ENCODE measurements at regions not wholly inside any gene's neighbourhood (a gene's known extent, or its start where the extent isn't known, plus 50 kb on each side); places are given as distances from the start of the nearest gene placed in this dataset.

GRCh38 chr13:39108783-39109182, 70.5 kb downstream of the NHLRC3 start:
- no peaks in the 10 kb centered on the region for H3K4me1 ChIP-seq
- H3K4me3 ChIP-seq: no peak overlapping the region
- no peak for ATAC-seq
- no peak for TF ChIP-seq CTCF (IDR thresholded peaks at IDR 0.05)
- H3K9me3 ChIP-seq: no peaks in the 10 kb centered on the region
- no peaks in the 10 kb centered on the region for H3K36me3 ChIP-seq
- peaks cover 8% of the 10 kb centered on the region for H3K27me3 ChIP-seq
- intact Hi-C loops (cut with DNase I): no loop called here
- no peak overlapping the region for H3K27ac ChIP-seq
- DNase-seq: no peak

GRCh38 chr13:39110518-39111097, 72.4 kb downstream of the NHLRC3 start:
- no peak for TF ChIP-seq CTCF (IDR thresholded peaks at IDR 0.05)
- H3K4me1 ChIP-seq: no peaks in the 10 kb centered on the region
- H3K27me3 ChIP-seq: peaks cover 8% of the 10 kb centered on the region
- intact Hi-C loops (cut with DNase I): no loop called here
- H3K27ac ChIP-seq: no peak overlapping the region
- DNase-seq (no peak), ATAC-seq (no peak)
- no peaks in the 10 kb centered on the region for H3K9me3 ChIP-seq
- H3K4me3 ChIP-seq: no peak overlapping the region
- H3K36me3 ChIP-seq: no peaks in the 10 kb centered on the region

DNA sequence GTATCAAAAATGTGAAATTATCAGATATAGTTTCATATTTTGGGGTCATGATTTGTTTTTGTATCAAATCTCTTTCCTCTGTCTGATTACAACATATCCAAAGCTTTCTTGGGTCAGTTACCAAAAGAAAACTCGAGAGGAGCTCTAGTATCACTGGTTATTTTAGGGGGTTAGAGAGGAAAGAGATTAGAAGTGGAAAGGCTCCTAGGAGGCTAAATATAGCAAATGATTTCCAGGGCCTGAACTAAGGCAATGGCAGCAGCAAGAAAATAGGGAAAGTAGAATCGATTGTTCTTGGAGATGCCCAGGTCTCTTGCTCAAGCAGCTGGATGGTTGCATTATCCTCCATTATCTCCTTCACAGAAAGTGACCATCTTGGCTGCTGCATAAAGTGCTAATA, 72.9 kb downstream of the NHLRC3 start:
- Histone ChIP-seq H3K4me3 (no peak overlapping the region), H3K4me1 (no peaks in the 10 kb centered on the region), H3K9me3 (no peaks in the 10 kb centered on the region), H3K27me3 (peaks cover 8% of the 10 kb centered on the region), H3K27ac (no peak overlapping the region), H3K36me3 (no peaks in the 10 kb centered on the region)
- ATAC-seq (no peak), DNase-seq (no peak)
- intact Hi-C loops (cut with DNase I): no loop called here
- no peak for TF ChIP-seq CTCF (IDR thresholded peaks at IDR 0.05)

- no peaks in the 10 kb centered on the region for H3K4me1 ChIP-seq
- ATAC-seq: no peak
- H3K27me3 ChIP-seq: no peaks in the 10 kb centered on the region
- no peaks in the 10 kb centered on the region for H3K9me3 ChIP-seq
- H3K27ac ChIP-seq: no peak overlapping the region
- H3K36me3 ChIP-seq: no peaks in the 10 kb centered on the region
- no peak for DNase-seq
- no peak for TF ChIP-seq CTCF (IDR thresholded peaks at IDR 0.05)
- intact Hi-C loops (cut with DNase I): no loop called here
- H3K4me3 ChIP-seq: no peak overlapping the region
Measured at GRCh38 chr13:39119422-39119821, 81.2 kb downstream of the NHLRC3 start.

GRCh38 chr13:39123578-39123977, 85.3 kb downstream of the NHLRC3 start:
- intact Hi-C loops (cut with DNase I): no loop called here
- Histone ChIP-seq H3K27me3 (no peaks in the 10 kb centered on the region), H3K36me3 (no peaks in the 10 kb centered on the region), H3K4me3 (no peak overlapping the region), H3K4me1 (no peaks in the 10 kb centered on the region), H3K9me3 (no peaks in the 10 kb centered on the region), H3K27ac (no peak overlapping the region)
- DNase-seq: no peak
- no peak for TF ChIP-seq CTCF (IDR thresholded peaks at IDR 0.05)
- no peak for ATAC-seq

- H3K27me3 ChIP-seq: no peaks in the 10 kb centered on the region
- no peak overlapping the region for H3K4me3 ChIP-seq
- H3K27ac ChIP-seq: no peak overlapping the region
- no peaks in the 10 kb centered on the region for H3K9me3 ChIP-seq
- DNase-seq (no peak), ATAC-seq (no peak)
- intact Hi-C loops (cut with DNase I): no loop called here
- no peak for TF ChIP-seq CTCF (IDR thresholded peaks at IDR 0.05)
- H3K36me3 ChIP-seq: no peaks in the 10 kb centered on the region
- H3K4me1 ChIP-seq: no peaks in the 10 kb centered on the region
Measured at GRCh38 chr13:39129213-39129612, 91.0 kb downstream of the NHLRC3 start.

Data from upper lobe of right lung (tissue), 1 donor.